ENCODE measurements at regions not wholly inside any gene's neighbourhood (a gene's known extent, or its start where the extent isn't known, plus 50 kb on each side); places are given as distances from the start of the nearest gene placed in this dataset.

GRCh38 chr5:100664140-100664539 lies 129.0 kb downstream of the FAM174A start:
- TF ChIP-seq CTCF (conservative IDR thresholded peaks at IDR 0.05) (no peak), ZFX (IDR thresholded peaks at IDR 0.05) (no peak)

Measured in C4-2B (cell line).